ENCODE measurements at regions not wholly inside any gene's neighbourhood (a gene's known extent, or its start where the extent isn't known, plus 50 kb on each side); places are given as distances from the start of the nearest gene placed in this dataset.

DNA sequence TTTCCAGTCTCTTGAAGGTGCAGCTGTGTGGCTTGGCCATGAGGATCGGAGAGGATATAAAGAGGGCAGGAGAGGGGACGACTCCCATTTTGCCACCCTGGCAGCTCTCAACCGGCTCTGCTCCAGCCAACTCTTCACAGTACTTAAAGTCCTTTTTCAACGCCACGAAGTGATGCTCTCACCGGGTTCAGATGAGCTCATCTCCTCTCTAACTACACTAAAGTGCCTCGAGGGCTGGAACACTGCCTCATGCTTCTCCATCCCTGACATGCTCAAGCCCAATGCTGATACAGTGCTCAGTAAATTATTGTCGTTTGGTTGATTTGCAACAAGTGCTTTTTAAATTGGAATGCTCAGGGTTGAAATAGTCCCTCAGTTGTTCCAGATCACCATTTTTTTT lies 97.8 kb downstream of the GTPBP8 start:
- intact Hi-C loops (cut with DNase I; ENCODE audit: low total_unique reads): no loop called here
- DNase-seq: no peak
- TF ChIP-seq POLR2A (IDR thresholded peaks at IDR 0.05) (no peak), POLR2AphosphoS5 (IDR thresholded peaks at IDR 0.05) (no peak), EP300 (IDR thresholded peaks at IDR 0.05; ENCODE audit: low read depth) (no peak)
- TF ChIP-seq, protein P1, sequence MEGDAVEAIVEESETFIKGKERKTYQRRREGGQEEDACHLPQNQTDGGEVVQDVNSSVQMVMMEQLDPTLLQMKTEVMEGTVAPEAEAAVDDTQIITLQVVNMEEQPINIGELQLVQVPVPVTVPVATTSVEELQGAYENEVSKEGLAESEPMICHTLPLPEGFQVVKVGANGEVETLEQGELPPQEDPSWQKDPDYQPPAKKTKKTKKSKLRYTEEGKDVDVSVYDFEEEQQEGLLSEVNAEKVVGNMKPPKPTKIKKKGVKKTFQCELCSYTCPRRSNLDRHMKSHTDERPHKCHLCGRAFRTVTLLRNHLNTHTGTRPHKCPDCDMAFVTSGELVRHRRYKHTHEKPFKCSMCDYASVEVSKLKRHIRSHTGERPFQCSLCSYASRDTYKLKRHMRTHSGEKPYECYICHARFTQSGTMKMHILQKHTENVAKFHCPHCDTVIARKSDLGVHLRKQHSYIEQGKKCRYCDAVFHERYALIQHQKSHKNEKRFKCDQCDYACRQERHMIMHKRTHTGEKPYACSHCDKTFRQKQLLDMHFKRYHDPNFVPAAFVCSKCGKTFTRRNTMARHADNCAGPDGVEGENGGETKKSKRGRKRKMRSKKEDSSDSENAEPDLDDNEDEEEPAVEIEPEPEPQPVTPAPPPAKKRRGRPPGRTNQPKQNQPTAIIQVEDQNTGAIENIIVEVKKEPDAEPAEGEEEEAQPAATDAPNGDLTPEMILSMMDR (IDR thresholded peaks at IDR 0.05): no peak
- no peaks in the 10 kb centered on the region for H3K9me3 ChIP-seq
- H3K36me3 ChIP-seq: no peaks in the 10 kb centered on the region
- H3K4me1 ChIP-seq: peaks cover 0 to 7% (median 0%) of the 10 kb centered on the region in 4 donors
- in situ Hi-C loops (cut with MboI; ENCODE audit: low pct_ligation_motif_present in 1 of 4, low pct_unique_long_range_greater_than_20kb in 1 of 4, low sequenced_read_pairs in 3 of 4): no loop called here
- no peak overlapping the region for H3K4me3 ChIP-seq
- H3K27ac ChIP-seq: no peak overlapping the region
- 77 to 84% methylated on average over 4 to 8 of the region's 8 CpGs for WGBS, 2 donors (ENCODE audit: low coverage in 1 of 2)
- no peaks in the 10 kb centered on the region for H3K27me3 ChIP-seq

DNA sequence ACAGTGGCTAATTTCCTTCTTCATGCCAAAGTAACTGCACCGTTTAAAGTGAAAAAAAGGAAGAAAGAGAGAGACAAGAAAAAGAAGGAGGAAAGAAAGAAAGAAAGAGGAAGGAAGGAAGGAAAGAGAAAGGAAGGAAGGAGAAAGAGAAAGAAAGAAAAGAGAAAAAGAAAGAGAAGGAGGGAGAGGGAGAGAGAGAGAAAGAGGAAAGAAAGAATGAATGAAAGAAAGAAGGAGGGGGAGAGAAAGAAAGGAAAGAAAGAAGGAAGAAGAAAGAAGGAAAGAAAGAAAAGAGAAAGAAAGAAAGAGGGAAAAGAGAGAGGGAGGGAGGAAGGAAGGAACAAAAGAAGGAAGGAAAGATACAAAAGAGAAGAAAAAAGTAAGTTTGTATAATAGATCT lies 100.6 kb downstream of the GTPBP8 start:
- TF ChIP-seq, protein P1 (IDR thresholded peaks at IDR 0.05): no peak
- TF ChIP-seq POLR2A (IDR thresholded peaks at IDR 0.05) (no peak), EP300 (IDR thresholded peaks at IDR 0.05; ENCODE audit: low read depth) (no peak), POLR2AphosphoS5 (IDR thresholded peaks at IDR 0.05) (no peak)
- Histone ChIP-seq H3K4me1 (no peaks in the 10 kb centered on the region), H3K9me3 (no peaks in the 10 kb centered on the region), H3K27ac (no peak overlapping the region), H3K4me3 (no peak overlapping the region), H3K36me3 (no peaks in the 10 kb centered on the region), H3K27me3 (no peaks in the 10 kb centered on the region)
- intact Hi-C loops (cut with DNase I; ENCODE audit: low total_unique reads) (no loop called here), in situ Hi-C loops (cut with MboI; ENCODE audit: low pct_ligation_motif_present in 1 of 4, low pct_unique_long_range_greater_than_20kb in 1 of 4, low sequenced_read_pairs in 3 of 4) (no loop called here)
- WGBS, 2 donors (ENCODE audit: low coverage in 1 of 2): 69 to 100% methylated on average over 1 of the region's 1 CpG
- no peak for DNase-seq

DNA sequence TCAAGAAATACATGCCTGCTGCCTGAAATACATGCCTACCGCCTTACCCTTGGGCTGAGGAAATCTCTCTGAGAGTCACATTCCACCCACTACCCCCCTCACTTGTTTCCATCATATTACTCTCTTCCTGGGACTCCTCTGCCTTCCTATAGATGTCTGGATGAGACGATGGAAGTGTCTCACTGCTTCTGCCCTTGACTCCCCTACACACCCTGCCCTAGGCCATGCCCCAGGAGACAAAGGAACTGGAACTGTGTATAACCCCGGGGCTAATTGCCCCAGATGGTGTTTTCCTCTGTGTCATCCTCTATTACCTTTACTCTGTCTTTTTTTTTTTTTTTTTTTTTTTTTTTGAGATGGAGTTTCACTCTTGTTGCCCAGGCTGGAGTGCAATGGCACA lies 102.0 kb downstream of the GTPBP8 start:
- H3K4me3 ChIP-seq: no peak overlapping the region
- no peak overlapping the region for H3K27ac ChIP-seq
- TF ChIP-seq, protein P1 (IDR thresholded peaks at IDR 0.05): no peak
- no peak for TF ChIP-seq POLR2A (IDR thresholded peaks at IDR 0.05)
- no peak for TF ChIP-seq POLR2AphosphoS5 (IDR thresholded peaks at IDR 0.05)
- TF ChIP-seq EP300 (IDR thresholded peaks at IDR 0.05; ENCODE audit: low read depth): no peak
- no peaks in the 10 kb centered on the region for H3K27me3 ChIP-seq
- WGBS, 2 donors (ENCODE audit: low coverage in 1 of 2): 20 to 80% methylated on average over 1 to 3 of the region's 3 CpGs
- intact Hi-C loops (cut with DNase I; ENCODE audit: low total_unique reads) (no loop called here), in situ Hi-C loops (cut with MboI; ENCODE audit: low pct_ligation_motif_present in 1 of 4, low pct_unique_long_range_greater_than_20kb in 1 of 4, low sequenced_read_pairs in 3 of 4) (no loop called here)
- DNase-seq: no peak
- H3K36me3 ChIP-seq: no peaks in the 10 kb centered on the region
- no peaks in the 10 kb centered on the region for H3K4me1 ChIP-seq
- no peaks in the 10 kb centered on the region for H3K9me3 ChIP-seq

DNA sequence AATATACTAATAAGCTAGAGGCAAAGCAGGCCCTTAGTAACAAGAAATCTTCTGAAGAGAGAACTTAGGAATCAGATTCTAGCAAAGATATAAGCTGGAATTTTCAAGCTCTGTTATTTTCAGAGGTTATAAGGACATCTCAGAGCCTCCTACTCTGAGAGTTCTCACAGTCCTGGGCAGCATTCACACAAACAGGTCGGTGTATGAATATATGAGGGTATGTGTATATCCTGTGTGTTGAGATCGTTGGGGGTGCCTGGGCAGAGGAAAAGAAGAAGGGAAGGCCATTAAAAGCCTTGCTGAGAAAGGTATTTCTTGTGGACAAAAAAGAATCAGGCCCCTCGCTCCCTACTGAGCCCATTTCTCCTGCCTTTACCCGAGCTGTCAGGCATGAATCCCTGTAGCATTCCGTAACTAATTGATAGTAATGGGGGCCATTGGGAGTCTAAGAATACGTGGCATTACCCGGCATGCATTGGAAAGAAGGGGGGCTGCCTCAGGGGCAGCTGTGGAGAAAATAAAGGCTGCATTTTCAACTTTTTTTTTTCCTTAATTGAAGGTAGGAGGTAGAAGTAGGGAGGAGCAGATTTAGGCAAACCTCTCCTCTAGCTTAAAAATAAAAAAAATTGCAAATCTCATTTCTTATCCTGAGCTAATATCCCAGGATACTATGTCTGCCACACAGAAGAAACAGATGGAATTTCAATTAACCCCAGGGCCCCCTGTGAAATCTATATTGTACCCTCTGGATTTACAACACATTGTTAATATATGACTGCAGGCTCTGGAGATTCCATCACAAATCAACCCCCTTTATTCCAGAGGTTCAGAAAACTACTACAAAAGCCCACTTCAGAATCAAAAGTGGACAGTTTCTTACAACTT lies 103.8 kb downstream of the GTPBP8 start:
- no peak overlapping the region for H3K4me3 ChIP-seq
- in situ Hi-C loops (cut with MboI; ENCODE audit: low pct_ligation_motif_present in 1 of 4, low pct_unique_long_range_greater_than_20kb in 1 of 4, low sequenced_read_pairs in 3 of 4): no loop called here
- WGBS, 2 donors (ENCODE audit: low coverage in 1 of 2): 79 to 84% methylated on average over 6 to 7 of the region's 7 CpGs
- H3K36me3 ChIP-seq: no peaks in the 10 kb centered on the region
- H3K9me3 ChIP-seq: no peaks in the 10 kb centered on the region
- no peak for TF ChIP-seq EP300 (IDR thresholded peaks at IDR 0.05; ENCODE audit: low read depth)
- no peak for TF ChIP-seq POLR2A (IDR thresholded peaks at IDR 0.05)
- TF ChIP-seq, protein P1 (IDR thresholded peaks at IDR 0.05): no peak
- H3K27me3 ChIP-seq: no peaks in the 10 kb centered on the region
- no peak overlapping the region for H3K27ac ChIP-seq
- intact Hi-C loops (cut with DNase I; ENCODE audit: low total_unique reads): no loop called here
- no peaks in the 10 kb centered on the region for H3K4me1 ChIP-seq
- DNase-seq: no peak

Data from transverse colon (tissue), 4 donors.